ENCODE measurements at regions not wholly inside any gene's neighbourhood (a gene's known extent, or its start where the extent isn't known, plus 50 kb on each side); places are given as distances from the start of the nearest gene placed in this dataset.

DNA sequence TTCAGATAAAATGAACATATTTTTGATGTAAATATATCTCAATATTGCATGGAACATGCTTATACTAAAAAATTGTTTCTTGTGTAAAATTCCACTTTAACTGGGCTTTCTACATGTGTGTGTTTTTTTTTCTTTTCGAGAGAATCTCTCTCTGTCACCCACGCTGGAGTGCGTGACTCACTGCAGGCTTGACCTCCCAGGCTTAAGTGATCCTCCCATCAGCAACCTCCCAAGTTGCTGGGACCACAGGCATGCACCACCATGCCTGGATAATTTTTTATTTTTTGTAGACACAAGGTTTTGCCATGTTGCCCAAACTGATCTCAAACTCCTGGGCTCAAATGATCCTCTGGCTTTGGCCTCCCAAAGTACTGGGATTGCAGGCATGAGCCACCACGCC, 254.6 kb downstream of the LOXHD1 start:
- no peak for DNase-seq (ENCODE audit: low spot score in 2 of 2, unreplicated experiment in 2 of 2)
- H3K36me3 Mint-ChIP-seq, result no peaks in the 10 kb centered on the region
- no peaks in the 10 kb centered on the region for H3K27me3 Mint-ChIP-seq (ENCODE audit: low read depth)
- TF ChIP-seq CTCF (IDR thresholded peaks at IDR 0.05; ENCODE audit: unreplicated experiment), result no peak
- H3K4me1 Mint-ChIP-seq, result no peaks in the 10 kb centered on the region
- no peaks in the 10 kb centered on the region for H3K9me3 Mint-ChIP-seq
- H3K27ac Mint-ChIP-seq, result no peak overlapping the region
- no peak overlapping the region for H3K4me3 Mint-ChIP-seq

DNA sequence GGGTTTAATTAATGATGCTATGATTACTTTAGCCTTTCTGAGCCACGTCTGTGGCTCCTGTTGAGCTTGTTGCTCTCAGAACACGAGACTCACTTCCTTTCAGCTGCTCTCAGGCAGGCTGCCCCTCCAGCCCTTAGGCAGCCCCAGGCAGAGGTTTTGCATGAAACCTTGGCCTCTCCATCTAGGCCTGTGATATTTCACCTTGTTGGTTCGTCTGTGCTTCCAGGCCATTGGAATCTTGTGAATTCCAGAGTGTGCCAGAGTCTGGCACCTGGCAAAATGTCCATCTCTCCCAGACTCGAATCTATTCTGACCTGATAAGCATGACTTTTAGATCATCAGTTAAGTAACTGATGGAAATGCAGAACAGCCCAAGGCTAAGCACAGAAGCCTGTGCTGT, 254.1 kb downstream of the LOXHD1 start:
- H3K27me3 Mint-ChIP-seq (ENCODE audit: low read depth), result no peaks in the 10 kb centered on the region
- no peak for TF ChIP-seq CTCF (IDR thresholded peaks at IDR 0.05; ENCODE audit: unreplicated experiment)
- no peak overlapping the region for H3K27ac Mint-ChIP-seq
- no peak overlapping the region for H3K4me3 Mint-ChIP-seq
- no peaks in the 10 kb centered on the region for H3K36me3 Mint-ChIP-seq
- H3K4me1 Mint-ChIP-seq, result no peaks in the 10 kb centered on the region
- no peak for DNase-seq (ENCODE audit: low spot score in 2 of 2, unreplicated experiment in 2 of 2)
- no peaks in the 10 kb centered on the region for H3K9me3 Mint-ChIP-seq

DNA sequence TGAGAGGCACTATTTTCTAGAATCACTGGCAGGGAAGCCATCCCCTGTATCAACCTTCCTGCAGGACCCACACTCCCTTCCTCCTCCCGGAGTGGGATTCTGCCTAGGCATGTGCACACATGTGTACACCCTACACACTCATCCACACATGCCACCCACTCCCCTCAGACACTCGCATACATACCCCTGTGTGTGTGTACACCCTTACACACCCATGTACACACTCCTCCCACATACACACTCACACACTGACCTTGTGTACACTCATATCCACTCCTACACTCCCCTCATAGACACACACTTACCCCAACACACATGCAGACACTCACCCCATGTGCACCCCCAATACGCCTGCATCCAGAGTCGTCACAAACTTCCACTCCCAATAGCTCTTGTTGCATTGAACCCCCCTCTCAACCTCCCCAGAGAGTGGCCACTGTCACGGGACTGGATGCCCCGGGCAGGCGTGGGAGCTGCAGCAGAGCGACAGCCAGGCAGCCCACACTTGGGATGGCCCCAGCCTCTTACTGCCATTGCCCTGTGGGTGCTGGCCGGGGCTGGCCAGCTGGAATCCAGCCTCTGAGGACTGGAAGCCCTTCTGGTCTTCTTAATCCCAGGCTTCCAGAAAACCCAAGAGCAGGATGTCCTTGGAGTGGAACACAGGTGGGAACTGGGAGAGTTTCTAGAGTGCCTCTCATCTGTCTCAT, 251.0 kb downstream of the LOXHD1 start:
- H3K27me3 Mint-ChIP-seq (ENCODE audit: low read depth), result no peaks in the 10 kb centered on the region
- no peak for TF ChIP-seq CTCF (IDR thresholded peaks at IDR 0.05; ENCODE audit: unreplicated experiment)
- no peaks in the 10 kb centered on the region for H3K36me3 Mint-ChIP-seq
- H3K4me1 Mint-ChIP-seq, result no peaks in the 10 kb centered on the region
- H3K9me3 Mint-ChIP-seq, result no peaks in the 10 kb centered on the region
- no peak overlapping the region for H3K4me3 Mint-ChIP-seq
- DNase-seq (ENCODE audit: low spot score in 2 of 2, unreplicated experiment in 2 of 2), result no peak
- no peak overlapping the region for H3K27ac Mint-ChIP-seq

- TF ChIP-seq CTCF (IDR thresholded peaks at IDR 0.05; ENCODE audit: unreplicated experiment), result no peak
- H3K4me3 Mint-ChIP-seq, result no peak overlapping the region
- H3K9me3 Mint-ChIP-seq, result no peaks in the 10 kb centered on the region
- no peak for DNase-seq (ENCODE audit: low spot score in 2 of 2, unreplicated experiment in 2 of 2)
- no peaks in the 10 kb centered on the region for H3K36me3 Mint-ChIP-seq
- H3K4me1 Mint-ChIP-seq, result no peaks in the 10 kb centered on the region
- H3K27ac Mint-ChIP-seq, result no peak overlapping the region
- no peaks in the 10 kb centered on the region for H3K27me3 Mint-ChIP-seq (ENCODE audit: low read depth)
Measured at GRCh38 chr18:46406539-46406932, 250.5 kb downstream of the LOXHD1 start.

DNA sequence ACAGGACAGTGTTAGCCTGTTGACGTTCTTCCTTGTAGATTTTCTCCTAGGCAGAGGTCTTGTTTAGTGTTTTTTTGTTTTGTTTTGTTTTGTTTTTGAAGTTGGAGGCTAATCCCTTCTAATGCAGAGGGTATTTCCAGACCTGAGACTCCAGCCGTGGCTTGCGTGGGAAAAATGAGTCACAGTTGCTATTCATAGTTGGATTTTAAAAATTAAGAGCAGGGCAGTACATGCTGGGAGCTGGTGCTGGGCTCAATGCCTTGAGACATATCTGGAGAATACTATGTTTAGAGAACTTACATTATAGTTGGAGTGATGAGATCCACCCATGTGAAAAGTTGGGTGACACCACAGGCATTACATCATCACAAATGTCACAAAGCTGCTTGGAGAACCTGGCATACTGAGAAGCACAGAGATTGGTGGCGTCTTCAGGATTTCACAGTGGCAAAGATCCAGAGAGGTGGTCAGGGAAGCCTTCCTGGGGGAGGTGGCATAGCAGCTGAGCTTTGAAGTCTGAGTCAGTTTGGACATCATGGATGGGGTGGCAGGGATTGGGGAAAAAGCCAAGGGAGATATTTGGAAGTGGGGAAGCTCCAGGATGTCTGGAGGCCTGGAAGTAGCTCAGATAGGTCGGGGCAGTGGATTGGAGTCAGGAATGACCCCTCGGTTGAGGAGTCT, 249.4 kb downstream of the LOXHD1 start:
- Mint-ChIP-seq H3K9me3 (no peaks in the 10 kb centered on the region), H3K4me1 (peaks cover 7% of the 10 kb centered on the region), H3K27me3 (ENCODE audit: low read depth) (no peaks in the 10 kb centered on the region), H3K27ac (no peak overlapping the region), H3K36me3 (no peaks in the 10 kb centered on the region), H3K4me3 (no peak overlapping the region)
- no peak for TF ChIP-seq CTCF (IDR thresholded peaks at IDR 0.05; ENCODE audit: unreplicated experiment)
- DNase-seq (ENCODE audit: low spot score in 2 of 2, unreplicated experiment in 2 of 2), result no peak
